ENCODE measurements at regions not wholly inside any gene's neighbourhood (a gene's known extent, or its start where the extent isn't known, plus 50 kb on each side); places are given as distances from the start of the nearest gene placed in this dataset.
"Not testable (repeated sequence)": the region's sequence is repeated elsewhere in the genome, so short reads cannot be mapped to it uniquely, and the experiment has no call there.

- ATAC-seq = peak; percentile 76
- intact Hi-C loops (cut with DNase I) = no loop called here
- no peak for DNase-seq (ENCODE audit: low spot score)
Observed at GRCh38 chr14:22380571-22381407, 208.2 kb downstream of the DAD1 start.

- intact Hi-C loops (cut with DNase I) = no loop called here
- no peak for ATAC-seq
- DNase-seq (ENCODE audit: low spot score) = no peak
Observed at GRCh38 chr14:22379727-22380126, 209.3 kb downstream of the DAD1 start.

GRCh38 chr14:22378181-22378580, 210.8 kb downstream of the DAD1 start:
- intact Hi-C loops (cut with DNase I) = no loop called here
- no peak for ATAC-seq

GRCh38 chr14:22375321-22375930, 213.6 kb downstream of the DAD1 start:
- DNase-seq (ENCODE audit: low spot score) (no peak), ATAC-seq (no peak)
- intact Hi-C loops (cut with DNase I) = no loop called here

More at GRCh38 chr14:22378181-22378580, 210.8 kb downstream of the DAD1 start:
- no peak for DNase-seq (ENCODE audit: low spot score)

GRCh38 chr14:22370084-22370847, 218.8 kb downstream of the DAD1 start:
- intact Hi-C loops (cut with DNase I) = no loop called here
- ATAC-seq = no peak
- DNase-seq (ENCODE audit: low spot score) = no peak

GRCh38 chr14:22358726-22359125, 230.3 kb downstream of the DAD1 start:
- ATAC-seq (no peak), DNase-seq (ENCODE audit: low spot score) (no peak)
- intact Hi-C loops (cut with DNase I) = no loop called here

GRCh38 chr14:22349281-22349680, 239.7 kb downstream of the DAD1 start:
- intact Hi-C loops (cut with DNase I); ATAC-seq; DNase-seq (ENCODE audit: low spot score): not testable (repeated sequence)

- intact Hi-C loops (cut with DNase I) = no loop called here
- DNase-seq (ENCODE audit: low spot score) (no peak), ATAC-seq (no peak)
Observed at GRCh38 chr14:22344673-22345072, 244.4 kb downstream of the DAD1 start.

GRCh38 chr14:22344209-22344608, 244.8 kb downstream of the DAD1 start:
- DNase-seq (ENCODE audit: low spot score); intact Hi-C loops (cut with DNase I); ATAC-seq: not testable (repeated sequence)

- no peak for ATAC-seq
- intact Hi-C loops (cut with DNase I) = no loop called here
Observed at GRCh38 chr14:22341049-22341448, 248.0 kb downstream of the DAD1 start.

GRCh38 chr14:22338917-22339715, 249.9 kb downstream of the DAD1 start:
- DNase-seq (ENCODE audit: low spot score) = peak; percentile 88
- ATAC-seq = peak; percentile 98
- intact Hi-C loops (cut with DNase I) = no loop called here

More at GRCh38 chr14:22341049-22341448, 248.0 kb downstream of the DAD1 start:
- no peak for DNase-seq (ENCODE audit: low spot score)

- no peak for DNase-seq (ENCODE audit: low spot score)
- no peak for ATAC-seq
- intact Hi-C loops (cut with DNase I) = no loop called here
Observed at GRCh38 chr14:22338381-22338780, 250.6 kb downstream of the DAD1 start.

GRCh38 chr14:22337938-22338337, 251.1 kb downstream of the DAD1 start:
- ATAC-seq (no peak), DNase-seq (ENCODE audit: low spot score) (no peak)
- intact Hi-C loops (cut with DNase I) = no loop called here

- intact Hi-C loops (cut with DNase I) = no loop called here
- DNase-seq (ENCODE audit: low spot score) (no peak), ATAC-seq (no peak)
Observed at GRCh38 chr14:22337521-22337920, 251.5 kb downstream of the DAD1 start.

GRCh38 chr14:22336031-22336430, 253.0 kb downstream of the DAD1 start:
- ATAC-seq = no peak
- no peak for DNase-seq (ENCODE audit: low spot score)
- intact Hi-C loops (cut with DNase I) = no loop called here

GRCh38 chr14:22334627-22335026, 254.4 kb downstream of the DAD1 start:
- DNase-seq (ENCODE audit: low spot score) (no peak), ATAC-seq (no peak)
- intact Hi-C loops (cut with DNase I) = no loop called here

- no peak for ATAC-seq
Observed at GRCh38 chr14:22334275-22334577, 254.8 kb downstream of the DAD1 start.

GRCh38 chr14:22333422-22334274, 255.4 kb downstream of the DAD1 start:
- ATAC-seq (no peak), DNase-seq (ENCODE audit: low spot score) (no peak)
- intact Hi-C loops (cut with DNase I) = no loop called here

More at GRCh38 chr14:22334275-22334577, 254.8 kb downstream of the DAD1 start:
- intact Hi-C loops (cut with DNase I) = no loop called here
- no peak for DNase-seq (ENCODE audit: low spot score)
